ENCODE measurements at regions not wholly inside any gene's neighbourhood (a gene's known extent, or its start where the extent isn't known, plus 50 kb on each side); places are given as distances from the start of the nearest gene placed in this dataset.

DNA sequence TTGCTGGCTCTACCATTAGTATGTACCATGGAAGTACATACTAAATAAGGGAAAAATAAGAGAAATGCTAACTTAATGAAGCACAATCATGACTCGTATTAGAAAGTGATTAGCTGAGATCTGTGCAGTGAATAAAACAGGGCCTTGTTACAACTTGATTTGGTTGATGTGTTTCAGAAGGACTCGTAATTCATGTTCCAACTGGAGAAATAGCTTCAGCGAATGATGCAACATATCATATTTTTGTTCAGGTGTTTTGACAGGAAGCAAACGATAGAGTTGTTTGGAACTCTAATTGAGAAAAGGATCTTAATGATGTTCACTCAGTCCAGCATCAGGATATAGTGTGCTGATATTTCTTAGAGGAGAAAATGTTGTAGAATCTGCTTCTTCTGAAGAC is 474.6 kb upstream of the WWC1 start:
- Mint-ChIP-seq H3K4me3 (no peak overlapping the region), H3K27ac (peak overlapping the region in 1 of 7 donors; percentile 56), H3K27me3 (ENCODE audit: low read depth in 3 of 3) (peaks cover 3 to 6% (median 3%) of the 10 kb centered on the region in 3 donors), H3K36me3 (no peaks in the 10 kb centered on the region), H3K9me3 (peaks cover 0 to 3% (median 0%) of the 10 kb centered on the region in 7 donors), H3K4me1 (peaks cover 15% of the 10 kb centered on the region)
- H4K20me1 ChIP-seq (ENCODE audit: insufficient read depth, low read length): no peaks in the 10 kb centered on the region
- no peak overlapping the region for H3K4me3 ChIP-seq (replicated peaks in 1 of 3; ENCODE audit: low read depth in 2 of 3, low read length in 3 of 3)
- no peaks in the 10 kb centered on the region for H3K9me3 ChIP-seq (replicated peaks in 1 of 2; ENCODE audit: control insufficient read depth in 1 of 2, insufficient read depth in 1 of 2, low read length in 2 of 2)
- H3K27me3 ChIP-seq (ENCODE audit: control insufficient read depth in 2 of 2, insufficient read depth in 2 of 2, low read length in 2 of 2): no peaks in the 10 kb centered on the region
- H2AFZ ChIP-seq (ENCODE audit: insufficient read depth, low read depth, low read length, poor library complexity, severe bottlenecking): no peak overlapping the region
- no peak overlapping the region for H3K9ac ChIP-seq (ENCODE audit: insufficient read depth, low read length, poor library complexity, severe bottlenecking)
- H3K79me2 ChIP-seq (ENCODE audit: insufficient read depth, low read length): no peaks in the 10 kb centered on the region
- no peaks in the 10 kb centered on the region for H3K36me3 ChIP-seq (replicated peaks in 1 of 2; ENCODE audit: control insufficient read depth in 1 of 2, insufficient read depth in 2 of 2, low read length in 2 of 2)
- intact Hi-C loops (cut with micrococcal nuclease): no loop called here
- H3K27ac ChIP-seq (ENCODE audit: low read depth in 1 of 2, low read length in 2 of 2): no peak overlapping the region
- TF ChIP-seq CTCF (IDR thresholded peaks at IDR 0.05): no peak
- 89% methylated on average over 3 of the region's 4 CpGs for WGBS (ENCODE audit: insufficient coverage)
- DNase-seq: no peak
- peaks cover 12 to 14% of the 10 kb centered on the region in 2 donors for H3K4me1 ChIP-seq (ENCODE audit: control insufficient read depth in 1 of 2, insufficient read depth in 2 of 2, low read length in 2 of 2)
- no peak overlapping the region for H3K4me2 ChIP-seq (replicated peaks; ENCODE audit: extremely low read depth, low read length, poor library complexity, severe bottlenecking)

- Histone ChIP-seq H3K4me1 (ENCODE audit: control insufficient read depth in 1 of 2, insufficient read depth in 2 of 2, low read length in 2 of 2) (peaks cover 12 to 14% of the 10 kb centered on the region in 2 donors), H3K27me3 (ENCODE audit: control insufficient read depth in 2 of 2, insufficient read depth in 2 of 2, low read length in 2 of 2) (no peaks in the 10 kb centered on the region), H4K20me1 (ENCODE audit: insufficient read depth, low read length) (no peaks in the 10 kb centered on the region), H3K79me2 (ENCODE audit: insufficient read depth, low read length) (no peaks in the 10 kb centered on the region), H2AFZ (ENCODE audit: insufficient read depth, low read depth, low read length, poor library complexity, severe bottlenecking) (no peak overlapping the region), H3K27ac (ENCODE audit: low read depth in 1 of 2, low read length in 2 of 2) (no peak overlapping the region), H3K4me2 (replicated peaks; ENCODE audit: extremely low read depth, low read length, poor library complexity, severe bottlenecking) (no peak overlapping the region), H3K9me3 (replicated peaks in 1 of 2; ENCODE audit: control insufficient read depth in 1 of 2, insufficient read depth in 1 of 2, low read length in 2 of 2) (no peaks in the 10 kb centered on the region), H3K9ac (ENCODE audit: insufficient read depth, low read length, poor library complexity, severe bottlenecking) (no peak overlapping the region), H3K36me3 (replicated peaks in 1 of 2; ENCODE audit: control insufficient read depth in 1 of 2, insufficient read depth in 2 of 2, low read length in 2 of 2) (no peaks in the 10 kb centered on the region), H3K4me3 (replicated peaks in 1 of 3; ENCODE audit: low read depth in 2 of 3, low read length in 3 of 3) (no peak overlapping the region)
- WGBS (ENCODE audit: insufficient coverage): 100% methylated on average over 2 of the region's 3 CpGs
- Mint-ChIP-seq H3K27me3 (ENCODE audit: low read depth in 3 of 3) (peaks cover 0 to 7% (median 4%) of the 10 kb centered on the region in 3 donors), H3K4me1 (peaks cover 15% of the 10 kb centered on the region), H3K4me3 (no peak overlapping the region), H3K9me3 (peaks cover 0 to 6% (median 0%) of the 10 kb centered on the region in 7 donors), H3K36me3 (no peaks in the 10 kb centered on the region), H3K27ac (no peak overlapping the region)
- peak in 2 of 3 donors; percentile 5 to 44 for DNase-seq
- TF ChIP-seq CTCF (IDR thresholded peaks at IDR 0.05): no peak
- intact Hi-C loops (cut with micrococcal nuclease): no loop called here
Observed at GRCh38 chr5:167819406-167819805, 472.0 kb upstream of the WWC1 start.

Measured in CD14-positive monocyte (primary cell).